ENCODE measurements at regions not wholly inside any gene's neighbourhood (a gene's known extent, or its start where the extent isn't known, plus 50 kb on each side); places are given as distances from the start of the nearest gene placed in this dataset.

- no peaks in the 10 kb centered on the region for H3K27me3 ChIP-seq
- peaks cover 0 to 13% (median 0%) of the 10 kb centered on the region in 4 donors for H3K4me1 ChIP-seq
- no peak for DNase-seq (ENCODE audit: low spot score in 2 of 2)
- H3K36me3 ChIP-seq, result no peaks in the 10 kb centered on the region
- H3K4me3 ChIP-seq, result no peak overlapping the region
- TF ChIP-seq EP300 (IDR thresholded peaks at IDR 0.05) (no peak), CTCF (IDR thresholded peaks at IDR 0.05) (no peak), POLR2A (IDR thresholded peaks at IDR 0.05) (no peak)
- WGBS, 2 donors, result 25 to 29% methylated on average over 1 of the region's 1 CpG
- H3K27ac ChIP-seq, result no peak overlapping the region
- no peaks in the 10 kb centered on the region for H3K9me3 ChIP-seq
Observed at GRCh38 chr4:158068068-158068467, 104.8 kb downstream of the GASK1B start.

- H3K27ac ChIP-seq, result no peak overlapping the region
- TF ChIP-seq CTCF (IDR thresholded peaks at IDR 0.05) (no peak), EP300 (IDR thresholded peaks at IDR 0.05) (no peak), POLR2A (IDR thresholded peaks at IDR 0.05) (no peak)
- no peaks in the 10 kb centered on the region for H3K27me3 ChIP-seq
- 85 to 91% methylated on average over 2 of the region's 2 CpGs for WGBS, 2 donors
- no peaks in the 10 kb centered on the region for H3K36me3 ChIP-seq
- H3K4me3 ChIP-seq, result no peak overlapping the region
- H3K4me1 ChIP-seq, result peaks cover 0 to 13% (median 0%) of the 10 kb centered on the region in 4 donors
- no peaks in the 10 kb centered on the region for H3K9me3 ChIP-seq
- DNase-seq (ENCODE audit: low spot score in 2 of 2), result no peak
Observed at GRCh38 chr4:158067646-158068045, 105.2 kb downstream of the GASK1B start.

GRCh38 chr4:158065603-158066002 lies 107.2 kb downstream of the GASK1B start:
- Histone ChIP-seq H3K27me3 (no peaks in the 10 kb centered on the region), H3K4me3 (no peak overlapping the region), H3K9me3 (no peaks in the 10 kb centered on the region), H3K27ac (no peak overlapping the region), H3K4me1 (peaks cover 0 to 17% (median 0%) of the 10 kb centered on the region in 4 donors), H3K36me3 (no peaks in the 10 kb centered on the region)
- 39 to 54% methylated on average over 1 of the region's 1 CpG for WGBS, 2 donors
- DNase-seq (ENCODE audit: low spot score in 2 of 2), result no peak
- TF ChIP-seq CTCF (IDR thresholded peaks at IDR 0.05) (no peak), POLR2A (IDR thresholded peaks at IDR 0.05) (no peak), EP300 (IDR thresholded peaks at IDR 0.05) (no peak)

- no peaks in the 10 kb centered on the region for H3K36me3 ChIP-seq
- no peak for DNase-seq (ENCODE audit: low spot score in 2 of 2)
- no peak overlapping the region for H3K27ac ChIP-seq
- H3K9me3 ChIP-seq, result no peaks in the 10 kb centered on the region
- peaks cover 0 to 17% (median 0%) of the 10 kb centered on the region in 4 donors for H3K4me1 ChIP-seq
- H3K4me3 ChIP-seq, result no peak overlapping the region
- WGBS, 2 donors, result 56 to 61% methylated on average over 3 of the region's 3 CpGs
- no peaks in the 10 kb centered on the region for H3K27me3 ChIP-seq
- TF ChIP-seq POLR2A (IDR thresholded peaks at IDR 0.05), result no peak
- no peak for TF ChIP-seq CTCF (IDR thresholded peaks at IDR 0.05)
- no peak for TF ChIP-seq EP300 (IDR thresholded peaks at IDR 0.05)
Observed at GRCh38 chr4:158065176-158065575, 107.6 kb downstream of the GASK1B start.

GRCh38 chr4:158056689-158057245 lies 116.1 kb downstream of the GASK1B start:
- no peak for DNase-seq (ENCODE audit: low spot score in 2 of 2)
- Histone ChIP-seq H3K4me3 (no peak overlapping the region), H3K4me1 (peaks cover 0 to 24% (median under 1%) of the 10 kb centered on the region in 4 donors)

More at GRCh38 chr4:158056689-158057245, 116.1 kb downstream of the GASK1B start:
- Histone ChIP-seq H3K9me3 (no peaks in the 10 kb centered on the region), H3K27me3 (no peaks in the 10 kb centered on the region), H3K27ac (peak overlapping the region in 3 of 4 donors; percentile 32 to 76 (median 39)), H3K36me3 (no peaks in the 10 kb centered on the region)
- TF ChIP-seq CTCF (IDR thresholded peaks at IDR 0.05), result no peak
- TF ChIP-seq POLR2A (IDR thresholded peaks at IDR 0.05), result no peak
- TF ChIP-seq EP300 (IDR thresholded peaks at IDR 0.05), result no peak

All from tibial nerve (tissue), 4 donors.